Calu3 (cell line): ENCODE measurements at regions not wholly inside any gene's neighbourhood (a gene's known extent, or its start where the extent isn't known, plus 50 kb on each side); places are given as distances from the start of the nearest gene placed in this dataset.

Source experiments
- BruUV-seq: library from RNA; stranded (reverse); fragments of 400-500 nt; replicated peaks from 2 replicates; lab custom pipeline; 2021; lab: Mats Ljungman, UMichigan
- CTCF ChIA-PET: fragments of 300-600 bp; sonication (Branson Sonifier 250); formaldehyde crosslinking; loops from one replicate; lab custom pipeline; 2022; ENCODE audit warnings: antibody characterized with exemption; lab: Charles Lee
- DNase-seq: peaks from one replicate; pipeline ENCODE4 v3.0.0; 2022
- H3K27ac Mint-ChIP-seq: one replicate; pipeline ENCODE4 v1.8.0; 2022; ENCODE audit warnings: mixed read lengths; ENCODE audit not compliant: unreplicated experiment
- H3K27me3 Mint-ChIP-seq: one replicate; pipeline ENCODE4 v1.8.0; 2022; ENCODE audit warnings: mixed read lengths; ENCODE audit not compliant: unreplicated experiment
- H3K36me3 Mint-ChIP-seq: one replicate; pipeline ENCODE4 v1.8.0; 2022; ENCODE audit warnings: mild to moderate bottlenecking, moderate library complexity, mixed read lengths; ENCODE audit not compliant: insufficient read depth, unreplicated experiment
- H3K4me1 Mint-ChIP-seq: one replicate; pipeline ENCODE4 v1.8.0; 2022; ENCODE audit warnings: mild to moderate bottlenecking, low read depth, mixed read lengths; ENCODE audit not compliant: unreplicated experiment
- H3K4me3 Mint-ChIP-seq: one replicate; pipeline ENCODE4 v1.8.0; 2022; ENCODE audit warnings: mild to moderate bottlenecking, low read depth, moderate library complexity, mixed read lengths; ENCODE audit not compliant: unreplicated experiment
- H3K9me3 Mint-ChIP-seq: one replicate; pipeline ENCODE4 v1.8.0; 2022; ENCODE audit warnings: low read depth, mixed read lengths; ENCODE audit not compliant: unreplicated experiment
- intact Hi-C: fragments of 100-400 bp; cut with micrococcal nuclease; formaldehyde crosslinking; loops from one replicate; pipeline ENCODE4 v1.10.0; 2022; ENCODE audit not compliant: unreplicated experiment
- TF ChIP-seq, protein P1 (sequence below): fragments of 200-600 bp; IDR thresholded peaks from one replicate; pipeline ENCODE4 v1.8.0; 2022; ENCODE audit warnings: antibody characterized with exemption; ENCODE audit not compliant: unreplicated experiment

DNA sequence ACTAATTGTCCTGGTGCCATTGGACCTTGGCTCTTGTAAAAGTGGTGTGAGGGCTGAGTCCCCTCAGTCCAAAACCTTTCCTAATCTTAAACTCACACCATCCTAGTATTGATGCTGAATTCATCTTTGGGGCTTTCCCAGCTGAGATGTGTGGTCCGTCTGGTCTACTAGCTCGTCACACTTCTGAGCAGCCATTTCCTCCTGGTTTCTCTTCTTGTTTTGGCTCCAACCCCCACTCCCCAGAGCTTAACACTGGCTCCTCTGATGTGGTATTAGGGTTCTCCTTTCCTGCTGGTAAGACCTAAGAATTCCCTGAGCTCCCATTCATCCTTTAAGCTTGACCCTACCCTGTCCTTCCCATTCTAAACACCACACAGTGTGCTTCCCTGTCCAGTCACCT is 900.6 kb downstream of the VRK1 start:
- Mint-ChIP-seq H3K27me3 (no peaks in the 10 kb centered on the region), H3K27ac (no peak overlapping the region), H3K9me3 (peaks cover 11% of the 10 kb centered on the region), H3K4me3 (no peak overlapping the region), H3K4me1 (no peaks in the 10 kb centered on the region), H3K36me3 (no peaks in the 10 kb centered on the region)
- no TSS peak for BruUV-seq
- DNase-seq = no peak
- CTCF ChIA-PET = no interaction called here
- TF ChIP-seq, protein P1, sequence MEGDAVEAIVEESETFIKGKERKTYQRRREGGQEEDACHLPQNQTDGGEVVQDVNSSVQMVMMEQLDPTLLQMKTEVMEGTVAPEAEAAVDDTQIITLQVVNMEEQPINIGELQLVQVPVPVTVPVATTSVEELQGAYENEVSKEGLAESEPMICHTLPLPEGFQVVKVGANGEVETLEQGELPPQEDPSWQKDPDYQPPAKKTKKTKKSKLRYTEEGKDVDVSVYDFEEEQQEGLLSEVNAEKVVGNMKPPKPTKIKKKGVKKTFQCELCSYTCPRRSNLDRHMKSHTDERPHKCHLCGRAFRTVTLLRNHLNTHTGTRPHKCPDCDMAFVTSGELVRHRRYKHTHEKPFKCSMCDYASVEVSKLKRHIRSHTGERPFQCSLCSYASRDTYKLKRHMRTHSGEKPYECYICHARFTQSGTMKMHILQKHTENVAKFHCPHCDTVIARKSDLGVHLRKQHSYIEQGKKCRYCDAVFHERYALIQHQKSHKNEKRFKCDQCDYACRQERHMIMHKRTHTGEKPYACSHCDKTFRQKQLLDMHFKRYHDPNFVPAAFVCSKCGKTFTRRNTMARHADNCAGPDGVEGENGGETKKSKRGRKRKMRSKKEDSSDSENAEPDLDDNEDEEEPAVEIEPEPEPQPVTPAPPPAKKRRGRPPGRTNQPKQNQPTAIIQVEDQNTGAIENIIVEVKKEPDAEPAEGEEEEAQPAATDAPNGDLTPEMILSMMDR = no peak
- intact Hi-C loops = no loop called here

DNA sequence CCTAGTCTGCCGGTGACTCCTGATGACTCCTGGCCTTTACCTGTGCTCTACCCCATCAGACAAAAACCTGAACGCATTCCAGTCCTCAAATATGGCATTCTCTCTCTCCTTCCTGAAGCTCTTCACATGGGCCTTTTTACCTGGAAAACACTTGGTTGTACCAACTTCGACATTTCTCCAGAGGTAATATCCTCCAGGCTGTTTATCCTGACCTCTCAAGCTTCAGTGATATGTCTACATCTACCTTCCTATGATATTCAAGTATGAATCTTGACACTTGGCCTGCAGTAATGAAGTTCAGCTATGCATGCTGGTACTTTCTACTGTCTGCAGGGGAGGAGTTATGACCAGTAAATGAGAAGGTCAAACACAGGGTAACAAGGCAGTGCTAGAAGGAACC is 901.8 kb downstream of the VRK1 start:
- TF ChIP-seq, protein P1 = no peak
- intact Hi-C loops = no loop called here
- Mint-ChIP-seq H3K36me3 (no peaks in the 10 kb centered on the region), H3K4me3 (no peak overlapping the region), H3K4me1 (no peaks in the 10 kb centered on the region), H3K9me3 (peaks cover 11% of the 10 kb centered on the region), H3K27me3 (no peaks in the 10 kb centered on the region), H3K27ac (no peak overlapping the region)
- DNase-seq = no peak
- CTCF ChIA-PET = no interaction called here
- BruUV-seq = no TSS peak

DNA sequence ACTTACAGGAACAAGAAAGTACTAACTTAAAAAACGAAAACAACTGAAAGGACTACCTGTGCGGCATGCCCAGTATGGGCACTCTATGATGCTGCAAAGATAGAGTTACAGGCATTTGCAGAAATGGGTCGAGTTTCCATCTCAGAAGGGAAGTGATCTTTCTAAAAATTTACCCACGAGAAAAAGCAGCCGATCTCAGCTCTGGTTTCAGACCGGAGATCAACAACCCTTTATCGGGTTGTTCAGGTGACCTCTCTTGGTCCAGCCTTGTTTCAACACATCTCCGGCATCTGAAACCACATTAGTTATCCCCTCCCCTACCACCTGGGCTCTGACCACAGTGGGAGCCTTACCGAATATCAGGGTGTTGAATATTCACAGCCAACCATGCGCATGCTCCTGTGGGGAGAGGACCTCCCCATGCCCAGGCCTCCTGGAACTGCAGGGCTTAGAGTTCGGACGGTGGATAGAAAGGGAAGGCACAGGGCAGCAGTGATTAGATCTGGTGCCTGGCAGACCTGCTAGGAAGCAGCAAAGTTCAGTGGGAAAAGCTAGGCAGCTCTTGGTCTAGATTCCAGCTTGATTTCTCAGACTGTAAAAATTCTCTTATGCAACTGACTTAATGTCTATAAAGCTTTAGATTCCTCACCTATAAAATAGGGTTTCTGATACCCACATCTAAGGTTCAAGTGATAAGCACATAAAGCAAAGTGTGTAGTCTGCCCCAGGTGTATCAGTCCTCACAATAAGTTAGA is 906.0 kb downstream of the VRK1 start:
- no peak for DNase-seq
- intact Hi-C loops = no loop called here
- Mint-ChIP-seq H3K4me3 (no peak overlapping the region), H3K9me3 (peaks cover 17% of the 10 kb centered on the region), H3K36me3 (no peaks in the 10 kb centered on the region), H3K27ac (no peak overlapping the region), H3K27me3 (no peaks in the 10 kb centered on the region), H3K4me1 (no peaks in the 10 kb centered on the region)
- no TSS peak for BruUV-seq
- TF ChIP-seq, protein P1 = no peak
- CTCF ChIA-PET = no interaction called here

DNA sequence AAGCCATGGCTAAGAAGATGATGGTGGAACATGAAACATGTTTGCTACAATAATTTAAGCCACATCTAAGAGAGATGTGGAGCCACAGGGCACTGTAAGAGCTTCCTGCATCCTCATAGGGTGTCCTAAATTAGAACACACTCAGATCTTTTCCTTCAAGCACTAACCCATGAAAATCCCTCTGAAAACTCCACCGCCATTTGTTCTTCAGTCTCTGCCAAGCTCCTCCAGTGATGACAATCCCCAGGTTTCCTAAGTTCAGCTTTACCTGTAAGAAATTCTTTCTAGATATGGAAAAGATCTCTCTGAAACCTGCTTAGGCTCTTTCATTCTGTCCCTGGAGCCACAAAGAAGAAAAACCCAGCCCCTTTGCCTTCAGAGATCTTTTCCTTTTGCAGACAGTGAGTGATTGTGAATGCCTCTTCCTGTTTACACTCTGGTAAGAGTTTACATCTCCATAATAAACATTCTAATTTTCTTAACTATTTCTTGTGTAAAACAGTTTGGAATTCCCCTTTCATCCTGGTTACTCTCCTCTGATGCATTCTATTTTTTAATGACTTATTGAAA is 907.2 kb downstream of the VRK1 start:
- H3K4me1 Mint-ChIP-seq = no peaks in the 10 kb centered on the region
- peaks cover 19% of the 10 kb centered on the region for H3K9me3 Mint-ChIP-seq
- TF ChIP-seq, protein P1 = no peak
- H3K27me3 Mint-ChIP-seq = no peaks in the 10 kb centered on the region
- no peaks in the 10 kb centered on the region for H3K36me3 Mint-ChIP-seq
- DNase-seq = no peak
- CTCF ChIA-PET = no interaction called here
- no peak overlapping the region for H3K27ac Mint-ChIP-seq
- no TSS peak for BruUV-seq
- intact Hi-C loops = no loop called here
- H3K4me3 Mint-ChIP-seq = no peak overlapping the region
